22Rv1 (cell line): ENCODE measurements at regions not wholly inside any gene's neighbourhood (a gene's known extent, or its start where the extent isn't known, plus 50 kb on each side); places are given as distances from the start of the nearest gene placed in this dataset.

Experiments used
- H3K27ac ChIP-seq: fragments of 450-650 bp; 2 replicates; pipeline ENCODE4 v1.5.1; 2017
- ZFX ChIP-seq: fragments of 450-650 bp; IDR thresholded peaks from 2 replicates; pipeline ENCODE4 v1.6.1; 2017; ENCODE audit warnings: antibody characterized with exemption, borderline replicate concordance
- TF ChIP-seq, protein P1 (sequence below): fragments of 450-650 bp; IDR thresholded peaks from 2 replicates; pipeline ENCODE4 v1.5.1; 2017; ENCODE audit warnings: mild to moderate bottlenecking

- TF ChIP-seq, protein P1, sequence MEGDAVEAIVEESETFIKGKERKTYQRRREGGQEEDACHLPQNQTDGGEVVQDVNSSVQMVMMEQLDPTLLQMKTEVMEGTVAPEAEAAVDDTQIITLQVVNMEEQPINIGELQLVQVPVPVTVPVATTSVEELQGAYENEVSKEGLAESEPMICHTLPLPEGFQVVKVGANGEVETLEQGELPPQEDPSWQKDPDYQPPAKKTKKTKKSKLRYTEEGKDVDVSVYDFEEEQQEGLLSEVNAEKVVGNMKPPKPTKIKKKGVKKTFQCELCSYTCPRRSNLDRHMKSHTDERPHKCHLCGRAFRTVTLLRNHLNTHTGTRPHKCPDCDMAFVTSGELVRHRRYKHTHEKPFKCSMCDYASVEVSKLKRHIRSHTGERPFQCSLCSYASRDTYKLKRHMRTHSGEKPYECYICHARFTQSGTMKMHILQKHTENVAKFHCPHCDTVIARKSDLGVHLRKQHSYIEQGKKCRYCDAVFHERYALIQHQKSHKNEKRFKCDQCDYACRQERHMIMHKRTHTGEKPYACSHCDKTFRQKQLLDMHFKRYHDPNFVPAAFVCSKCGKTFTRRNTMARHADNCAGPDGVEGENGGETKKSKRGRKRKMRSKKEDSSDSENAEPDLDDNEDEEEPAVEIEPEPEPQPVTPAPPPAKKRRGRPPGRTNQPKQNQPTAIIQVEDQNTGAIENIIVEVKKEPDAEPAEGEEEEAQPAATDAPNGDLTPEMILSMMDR: no peak
- TF ChIP-seq ZFX: no peak
- no peak overlapping the region for H3K27ac ChIP-seq
Measured at GRCh38 chr16:77539421-77540034, 104.7 kb upstream of the ADAMTS18 start.

- H3K27ac ChIP-seq: no peak overlapping the region
- TF ChIP-seq ZFX: no peak
- TF ChIP-seq, protein P1: no peak
Measured at GRCh38 chr16:77540646-77541045, 105.8 kb upstream of the ADAMTS18 start.

DNA sequence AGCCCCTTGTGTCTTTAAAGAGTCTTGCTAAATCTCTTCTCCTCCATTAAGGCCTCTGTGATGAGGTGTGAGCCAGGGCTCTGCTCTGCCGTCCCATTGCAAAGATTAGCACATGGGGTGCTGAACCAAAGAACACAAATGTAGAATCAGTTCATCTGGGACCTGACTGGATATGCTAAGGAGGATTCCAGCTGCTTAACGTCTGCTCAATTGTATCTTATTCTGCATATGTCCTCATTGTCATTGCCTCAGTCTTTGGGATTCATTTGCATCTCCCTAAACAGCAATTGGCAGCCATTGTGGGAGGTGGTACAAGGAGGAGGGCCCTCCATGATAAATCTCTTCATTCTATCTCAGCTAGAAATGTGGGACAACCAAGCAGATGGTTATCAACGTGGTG lies 106.3 kb upstream of the ADAMTS18 start:
- TF ChIP-seq, protein P1: no peak
- TF ChIP-seq ZFX: no peak
- no peak overlapping the region for H3K27ac ChIP-seq

- no peak for TF ChIP-seq ZFX
- H3K27ac ChIP-seq: no peak overlapping the region
Measured at GRCh38 chr16:77548151-77548550, 113.3 kb upstream of the ADAMTS18 start.

DNA sequence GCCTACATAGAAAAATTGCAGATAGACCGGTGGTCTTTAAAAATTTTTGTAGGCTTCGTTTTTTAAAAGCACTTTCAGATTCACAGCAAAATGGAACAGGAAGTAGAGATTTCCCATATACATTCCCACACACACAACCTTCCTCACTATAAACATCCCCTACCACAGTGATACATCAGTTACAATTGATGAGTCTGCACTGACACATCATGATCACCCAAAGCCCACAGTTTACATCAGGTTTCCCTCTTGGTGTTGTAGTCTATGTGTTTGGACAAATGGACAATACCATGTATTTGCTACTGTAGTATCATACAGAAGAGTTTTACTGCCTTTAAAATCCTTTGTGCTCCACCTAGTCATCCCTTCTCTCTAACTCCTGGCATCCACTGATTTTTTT lies 113.9 kb upstream of the ADAMTS18 start:
- no peak overlapping the region for H3K27ac ChIP-seq
- TF ChIP-seq, protein P1: no peak
- TF ChIP-seq ZFX: no peak

DNA sequence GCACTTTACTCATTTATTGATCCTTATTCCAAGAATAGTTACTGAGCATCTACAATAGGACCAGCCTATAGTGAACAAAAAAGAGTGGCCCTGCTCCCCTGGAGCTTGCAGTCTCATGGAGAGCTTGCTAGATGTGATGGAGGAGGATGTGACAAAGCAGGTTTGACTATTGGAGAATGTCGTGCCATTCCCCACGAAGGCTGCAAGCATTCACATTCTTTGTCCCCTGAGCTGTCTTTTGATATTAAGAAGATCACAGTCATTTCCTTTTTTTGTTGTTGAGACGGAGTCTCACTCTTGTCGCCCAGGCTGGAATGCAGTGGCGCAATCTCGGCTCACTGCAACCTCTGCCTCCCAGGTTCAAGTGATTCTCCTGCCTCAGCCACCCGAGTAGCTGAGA lies 115.0 kb upstream of the ADAMTS18 start:
- no peak overlapping the region for H3K27ac ChIP-seq
- TF ChIP-seq, protein P1: no peak
- TF ChIP-seq ZFX: no peak

DNA sequence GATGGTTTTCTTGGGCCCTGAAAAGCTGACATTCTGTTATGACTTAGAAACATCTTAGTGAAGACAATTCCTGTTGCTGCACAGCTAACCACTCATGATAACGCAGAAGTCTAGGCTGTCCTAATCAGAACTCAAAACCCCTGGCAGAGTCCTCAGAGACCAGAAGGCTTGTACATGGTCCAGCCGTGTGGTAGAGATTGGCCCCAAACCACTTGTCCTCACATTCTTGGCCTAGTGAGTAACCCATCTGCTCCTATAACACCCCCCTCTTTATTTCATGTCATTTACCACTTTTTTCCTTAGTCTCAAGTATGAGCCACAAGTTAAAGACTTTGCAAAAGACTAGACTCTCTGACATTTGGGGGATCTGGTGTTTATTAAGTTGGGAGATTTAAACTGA lies 116.5 kb upstream of the ADAMTS18 start:
- TF ChIP-seq, protein P1: no peak
- TF ChIP-seq ZFX: no peak

DNA sequence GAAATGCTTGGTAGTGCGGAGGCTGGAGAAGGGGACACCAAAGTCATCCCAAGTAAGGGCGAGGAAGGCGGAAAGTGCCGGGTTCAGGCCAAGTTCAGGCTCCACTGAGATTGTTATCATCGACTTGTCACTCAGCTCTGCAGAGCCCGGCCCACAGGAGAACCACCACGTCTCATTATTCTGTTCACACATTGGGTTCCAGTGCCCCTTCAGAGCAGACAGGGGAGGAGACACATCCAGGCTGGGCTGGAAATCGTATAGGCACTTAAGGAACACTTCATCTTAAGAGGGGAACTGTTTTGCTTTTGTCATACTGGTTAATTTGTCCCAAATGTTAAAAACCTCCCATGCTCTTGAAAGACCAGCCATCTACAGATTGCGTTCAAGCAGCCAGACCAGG lies 118.3 kb upstream of the ADAMTS18 start:
- TF ChIP-seq ZFX: no peak
- TF ChIP-seq, protein P1: no peak
- H3K27ac ChIP-seq: no peak overlapping the region

More for the DNA sequence above, 116.5 kb upstream of the ADAMTS18 start:
- H3K27ac ChIP-seq: no peak overlapping the region
